Fibroblast of skin of left biceps (primary cell): ENCODE measurements at regions not wholly inside any gene's neighbourhood (a gene's known extent, or its start where the extent isn't known, plus 50 kb on each side); places are given as distances from the start of the nearest gene placed in this dataset.
"Not testable (repeated sequence)": the region's sequence is repeated elsewhere in the genome, so short reads cannot be mapped to it uniquely, and the experiment has no call there.

ENCODE experiments used
- DNase-seq, 2 experiments: peaks; one replicate each; pipeline ENCODE4 v3.0.0-alpha.2; 2013; ENCODE audit warnings: low read depth in 2 of 2

DNA sequence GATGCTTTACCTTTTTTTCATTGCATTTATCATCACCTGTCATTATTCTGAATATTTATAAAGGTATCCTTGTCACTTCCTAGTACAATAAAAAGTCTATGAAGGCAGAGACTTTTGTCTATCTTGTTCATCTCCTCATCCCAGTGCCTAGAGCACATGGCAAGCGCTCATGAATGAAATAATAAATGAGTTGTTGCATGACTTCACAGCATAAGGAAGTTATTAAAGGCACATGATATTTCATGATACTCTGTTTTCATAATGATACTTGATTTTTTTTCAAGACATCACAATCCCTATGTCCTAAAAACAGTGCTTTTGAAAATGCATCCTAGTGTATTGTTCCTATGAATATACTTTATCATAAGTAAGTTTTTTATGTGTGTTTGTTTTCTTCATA is 310.6 kb upstream of the RSPO3 start:
- peak in 1 of 2 experiments; percentile 13 for DNase-seq

GRCh38 chr6:126811321-126811720 is 307.1 kb upstream of the RSPO3 start:
- DNase-seq = peak in 1 of 2 experiments; percentile 20

GRCh38 chr6:126812010-126812409 is 306.5 kb upstream of the RSPO3 start:
- no peak for DNase-seq

GRCh38 chr6:126812651-126813050 is 305.8 kb upstream of the RSPO3 start:
- DNase-seq = no peak

GRCh38 chr6:126820634-126821033 is 297.8 kb upstream of the RSPO3 start:
- DNase-seq = no peak

- no peak for DNase-seq
Observed at GRCh38 chr6:126821706-126822105, 296.8 kb upstream of the RSPO3 start.

GRCh38 chr6:126824226-126824625 is 294.2 kb upstream of the RSPO3 start:
- DNase-seq = no peak

DNA sequence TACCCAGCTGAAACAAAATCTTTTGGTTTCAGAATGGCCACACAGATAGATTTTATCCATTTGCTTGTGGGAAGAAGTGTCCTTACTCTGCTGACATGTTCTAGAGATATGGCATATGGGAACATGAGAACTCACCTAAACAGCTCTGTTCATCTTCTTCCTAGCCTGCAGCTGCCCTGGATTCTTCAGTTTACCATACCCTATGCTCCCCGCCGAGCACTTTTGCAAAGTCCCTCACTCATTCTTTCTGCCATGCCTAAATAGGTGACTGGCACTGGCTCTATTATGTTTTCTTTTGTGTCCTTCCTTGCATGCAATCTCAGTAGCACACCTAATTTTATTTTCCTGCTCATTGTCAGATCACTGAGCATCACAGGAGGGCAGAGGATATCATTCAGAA is 293.7 kb upstream of the RSPO3 start:
- DNase-seq = no peak

DNA sequence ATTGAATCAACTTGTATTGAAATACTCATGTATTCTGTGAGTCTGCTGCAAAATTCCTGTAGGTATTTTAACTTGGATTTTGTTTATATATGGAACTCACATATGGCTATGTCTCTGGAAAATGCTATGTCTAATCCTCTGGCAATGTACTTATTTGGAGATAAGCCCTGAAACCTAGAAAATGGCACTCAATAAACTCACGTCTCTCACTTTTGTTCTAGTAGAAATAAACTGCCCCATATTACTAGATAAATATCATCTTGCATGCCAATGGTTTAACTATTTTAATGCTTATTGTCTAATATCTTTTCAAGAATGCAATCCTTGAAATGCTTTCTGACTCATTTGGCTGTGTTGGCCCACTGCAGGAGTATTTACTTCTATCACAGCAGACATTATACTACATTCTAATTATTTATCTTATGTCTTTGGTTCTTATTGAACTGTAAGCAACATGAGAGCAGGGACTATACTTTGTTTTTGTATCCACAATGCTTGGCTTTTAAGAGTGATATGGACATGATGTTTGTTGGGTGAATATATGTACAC is 292.2 kb upstream of the RSPO3 start:
- peak; percentile 8 to 10 for DNase-seq

DNA sequence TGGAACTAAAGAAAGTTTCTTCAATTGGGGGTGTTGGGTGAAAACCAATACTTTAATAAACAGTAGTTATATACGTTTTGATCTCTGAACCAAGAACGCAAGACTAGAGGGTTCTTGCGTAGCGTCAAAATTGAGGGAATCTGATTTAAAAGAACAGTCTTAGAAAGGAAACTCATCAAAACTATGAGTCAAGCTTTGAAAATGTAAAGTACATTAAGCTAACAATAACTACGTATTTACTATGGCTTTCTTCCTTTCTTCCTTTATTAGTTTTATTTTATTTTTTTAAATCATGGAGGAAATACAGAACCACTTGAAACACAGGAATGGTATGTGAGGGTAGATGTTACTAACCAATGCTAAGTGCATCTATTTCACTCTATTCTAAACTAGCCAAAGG is 287.0 kb upstream of the RSPO3 start:
- DNase-seq = no peak

DNA sequence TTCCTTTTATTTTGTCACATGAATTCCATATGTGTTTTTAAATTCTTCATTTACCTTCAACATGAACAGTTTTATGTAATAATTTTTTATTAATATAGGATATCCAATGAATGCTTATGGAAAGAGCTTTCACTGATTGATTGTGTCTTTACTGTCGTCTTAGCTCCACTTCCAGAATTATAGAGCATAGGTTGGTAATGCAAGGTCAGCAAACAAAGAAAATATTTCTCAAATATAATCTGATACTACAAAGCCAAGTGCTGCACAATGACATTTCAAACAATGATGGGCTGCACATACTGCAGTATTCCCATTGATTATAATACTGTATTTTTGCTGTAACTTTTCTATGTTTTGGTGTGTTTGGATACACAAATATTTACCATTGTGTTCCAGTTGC is 275.7 kb upstream of the RSPO3 start:
- DNase-seq = no peak

DNA sequence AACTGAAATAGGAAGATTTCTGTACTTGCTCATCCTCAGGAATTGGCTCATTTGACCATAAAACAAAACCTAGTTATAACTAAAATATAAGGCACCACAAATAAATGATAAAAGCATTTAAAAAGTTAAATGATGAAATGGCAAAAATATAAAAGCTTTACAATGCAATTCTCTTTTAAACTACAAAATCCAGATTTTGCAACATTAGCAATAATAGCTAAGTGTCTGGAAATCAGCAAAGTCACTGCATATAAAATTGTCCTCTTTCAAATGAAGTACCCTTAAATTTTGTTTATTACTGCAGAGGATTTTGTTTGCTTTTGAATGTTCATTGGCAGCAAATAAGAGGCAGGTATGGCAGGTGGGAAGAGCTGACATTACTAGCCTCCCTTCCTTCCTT is 270.4 kb upstream of the RSPO3 start:
- no peak for DNase-seq

DNA sequence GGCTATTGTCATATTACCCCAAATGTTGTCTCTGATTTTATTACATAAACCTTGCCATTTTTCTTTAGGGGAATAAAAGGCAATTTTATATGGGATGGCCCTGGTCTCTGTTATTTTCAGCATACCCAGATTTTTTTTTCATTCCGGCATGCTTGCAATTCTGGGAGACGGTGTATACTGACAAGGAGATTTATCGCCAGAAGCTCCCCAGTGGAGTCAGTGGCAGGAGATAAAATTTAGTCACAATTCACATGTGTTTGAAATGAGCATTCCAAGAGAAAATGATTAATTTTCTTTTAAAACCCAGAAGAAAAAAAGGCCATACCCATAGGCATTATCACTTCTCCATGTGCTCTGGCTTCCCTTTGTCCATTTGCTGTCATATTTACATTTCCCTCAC is 250.8 kb upstream of the RSPO3 start:
- no peak for DNase-seq

- no peak for DNase-seq
Observed at GRCh38 chr6:126873351-126873750, 245.1 kb upstream of the RSPO3 start.

DNA sequence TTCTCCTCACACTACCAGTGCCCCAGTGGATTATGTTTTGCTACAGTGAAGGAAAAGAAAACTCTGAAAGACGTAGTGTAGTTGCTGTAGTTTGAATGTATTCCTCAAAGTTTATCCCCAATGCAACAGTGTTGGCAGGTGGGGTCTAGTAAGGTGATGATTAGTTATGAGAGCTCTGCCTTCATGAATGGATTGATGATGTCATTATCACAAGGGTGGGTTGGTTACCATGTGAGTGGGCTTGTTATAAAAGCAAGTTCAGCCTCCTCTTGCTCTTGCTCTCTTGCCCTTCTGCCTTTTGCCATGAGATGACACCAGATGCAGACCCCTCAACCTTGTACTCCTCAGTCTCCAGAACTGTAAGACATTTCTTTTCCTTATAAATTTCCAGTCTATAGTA is 244.7 kb upstream of the RSPO3 start:
- DNase-seq = no peak

DNA sequence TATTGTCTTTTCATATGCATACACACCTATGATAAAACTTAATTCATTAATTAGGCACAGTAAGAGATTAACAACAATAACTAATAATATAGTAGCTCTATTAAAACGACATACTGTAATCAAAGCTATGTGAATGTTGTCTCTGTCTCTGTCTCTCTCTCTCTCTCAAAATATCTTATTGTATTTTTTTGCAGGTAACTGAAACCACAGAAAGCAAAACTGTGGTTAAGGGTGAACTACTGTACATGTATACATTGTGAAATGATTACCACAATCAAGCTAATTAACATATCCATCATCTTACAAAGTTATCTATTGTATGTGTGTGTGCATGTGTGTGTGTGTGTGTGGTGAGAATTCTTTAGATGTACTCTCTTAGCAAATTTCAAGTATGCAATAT is 242.0 kb upstream of the RSPO3 start:
- DNase-seq = no peak

GRCh38 chr6:126880964-126881363 is 237.5 kb upstream of the RSPO3 start:
- no peak for DNase-seq

DNA sequence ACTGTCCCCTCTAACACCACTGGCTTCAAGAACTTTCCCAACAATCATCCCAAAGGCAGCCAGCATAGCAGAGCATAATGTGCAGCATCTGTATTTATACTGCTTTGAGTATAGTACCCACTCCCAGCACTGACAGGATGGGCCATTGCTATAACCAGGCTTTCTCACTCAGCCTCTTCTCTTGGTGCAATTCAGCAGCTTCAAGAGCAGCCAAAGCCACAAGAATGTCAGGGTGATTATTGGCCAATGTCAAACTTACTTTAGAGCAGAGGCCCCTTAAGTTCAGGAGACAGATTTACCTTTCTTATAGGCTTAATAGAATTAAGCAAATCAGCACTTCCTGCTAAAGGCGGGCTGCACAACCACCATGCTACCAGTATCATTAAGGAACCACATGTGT is 232.4 kb upstream of the RSPO3 start:
- DNase-seq = peak in 1 of 2 experiments; percentile 8

- no peak for DNase-seq
Observed at GRCh38 chr6:126888727-126889725, 229.4 kb upstream of the RSPO3 start.

GRCh38 chr6:126890055-126890454 is 228.4 kb upstream of the RSPO3 start:
- no peak for DNase-seq

DNA sequence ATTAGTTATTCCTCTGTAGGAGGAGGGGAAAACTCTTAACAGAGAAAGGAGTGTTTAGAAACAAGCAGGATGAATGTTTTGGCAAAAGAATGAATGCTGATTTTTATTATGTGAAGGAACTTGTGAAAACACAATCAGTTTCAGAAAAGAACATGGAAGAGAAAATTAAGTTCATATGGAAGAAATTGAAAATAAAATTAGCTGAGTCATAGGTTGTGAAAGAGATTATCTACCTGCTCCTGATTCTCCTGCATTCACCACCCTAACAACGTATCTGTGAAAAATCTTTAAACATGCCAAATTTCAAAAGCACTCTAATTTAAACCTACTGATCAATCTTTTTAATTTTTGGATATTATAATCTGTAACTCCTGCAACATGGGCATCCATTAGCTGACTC is 227.3 kb upstream of the RSPO3 start:
- no peak for DNase-seq

DNA sequence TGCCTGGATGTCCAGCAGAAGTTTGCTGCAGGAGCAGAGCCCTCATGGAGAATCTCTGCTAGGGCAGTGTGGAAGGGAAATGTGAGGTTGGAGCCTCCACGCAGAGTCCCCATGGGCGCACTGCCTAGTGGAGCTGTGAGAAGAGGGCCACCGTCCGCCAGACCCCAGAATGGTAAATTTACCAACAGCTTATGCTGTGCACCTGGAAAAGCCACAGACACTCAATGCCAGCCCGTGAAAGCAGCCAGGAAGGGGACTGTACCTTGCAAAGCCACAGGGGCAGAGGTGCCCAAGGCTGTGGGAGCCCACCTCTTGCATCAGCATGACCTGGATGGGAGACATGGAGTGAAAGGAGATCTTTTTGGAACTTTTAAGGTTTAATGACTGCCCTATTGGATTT is 225.6 kb upstream of the RSPO3 start:
- DNase-seq = not testable (repeated sequence)

GRCh38 chr6:126897758-126898157 is 220.7 kb upstream of the RSPO3 start:
- DNase-seq = no peak
